H1 (cell line): ENCODE measurements at regions not wholly inside any gene's neighbourhood (a gene's known extent, or its start where the extent isn't known, plus 50 kb on each side); places are given as distances from the start of the nearest gene placed in this dataset.

Experiments
- CTCF ChIP-seq, 3 experiments: IDR thresholded peaks; 1 replicate in 2 of 3; 2 replicates in 1 of 3; pipeline versions ENCODE4 v1.5.1 to v1.6.1; 2011; ENCODE audit warnings: low read length in 3 of 3, mild to moderate bottlenecking in 3 of 3, inconsistent platforms in 2 of 3, low read depth in 1 of 3, moderate library complexity in 1 of 3; ENCODE audit not compliant: insufficient read depth in 1 of 3; ENCODE audit errors: control extremely low read depth in 1 of 3
- POLR2A ChIP-seq, 2 experiments: IDR thresholded peaks; 1 replicate in 1 of 2; 2 replicates in 1 of 2; pipeline ENCODE4 v1.6.1; 2011; ENCODE audit warnings: low read depth in 2 of 2, low read length in 2 of 2, mild to moderate bottlenecking in 2 of 2; ENCODE audit errors: control extremely low read depth in 1 of 2
- YY1 ChIP-seq: IDR thresholded peaks from 2 replicates; pipeline ENCODE4 v1.6.1; 2011; ENCODE audit warnings: low read depth, mild to moderate bottlenecking, low read length
- TF ChIP-seq, protein P1 (sequence below): IDR thresholded peaks from 2 replicates; pipeline ENCODE4 v1.6.1; 2012; ENCODE audit warnings: low read length, inconsistent platforms

DNA sequence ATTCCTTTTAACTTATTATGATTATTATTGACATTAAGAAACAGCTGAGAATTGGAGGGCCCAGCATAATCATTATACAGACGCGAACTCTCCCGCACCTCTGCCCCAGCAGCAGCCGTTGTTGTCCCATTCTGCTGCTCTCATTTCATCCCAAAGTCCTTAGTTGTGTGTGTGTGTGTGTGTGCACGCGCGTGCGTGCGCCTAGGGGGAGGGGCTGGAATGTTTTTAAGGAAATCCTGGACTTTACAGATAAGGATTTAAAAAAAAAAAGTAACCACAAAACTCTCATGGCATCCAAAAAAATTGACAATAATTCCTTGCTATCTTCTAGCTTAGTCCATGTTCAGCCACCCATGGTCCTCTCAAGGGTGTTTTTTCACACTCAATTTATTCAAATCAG lies 134.2 kb downstream of the WNT7A start:
- TF ChIP-seq, protein P1, sequence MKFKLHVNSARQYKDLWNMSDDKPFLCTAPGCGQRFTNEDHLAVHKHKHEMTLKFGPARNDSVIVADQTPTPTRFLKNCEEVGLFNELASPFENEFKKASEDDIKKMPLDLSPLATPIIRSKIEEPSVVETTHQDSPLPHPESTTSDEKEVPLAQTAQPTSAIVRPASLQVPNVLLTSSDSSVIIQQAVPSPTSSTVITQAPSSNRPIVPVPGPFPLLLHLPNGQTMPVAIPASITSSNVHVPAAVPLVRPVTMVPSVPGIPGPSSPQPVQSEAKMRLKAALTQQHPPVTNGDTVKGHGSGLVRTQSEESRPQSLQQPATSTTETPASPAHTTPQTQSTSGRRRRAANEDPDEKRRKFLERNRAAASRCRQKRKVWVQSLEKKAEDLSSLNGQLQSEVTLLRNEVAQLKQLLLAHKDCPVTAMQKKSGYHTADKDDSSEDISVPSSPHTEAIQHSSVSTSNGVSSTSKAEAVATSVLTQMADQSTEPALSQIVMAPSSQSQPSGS: no peak
- TF ChIP-seq POLR2A (IDR thresholded peaks at IDR 0.05; ENCODE audit: control extremely low read depth in 1 of 2, low read depth in 2 of 2, low read length in 2 of 2): no peak
- no peak for TF ChIP-seq YY1
- TF ChIP-seq CTCF (IDR thresholded peaks at IDR 0.05; ENCODE audit: control extremely low read depth in 1 of 3, insufficient read depth in 1 of 3, low read depth in 1 of 3, low read length in 3 of 3): no peak
